GM23338 (cell line): ENCODE measurements at regions not wholly inside any gene's neighbourhood (a gene's known extent, or its start where the extent isn't known, plus 50 kb on each side); places are given as distances from the start of the nearest gene placed in this dataset.

Experiments
- CREB1 ChIP-seq: fragments of 250-450 bp; sonication (Bioruptor Pico); IDR thresholded peaks from 2 replicates; pipeline ENCODE4 v1.5.0; 2020; ENCODE audit warnings: low read depth, mild to moderate bottlenecking, moderate library complexity
- CTCF ChIP-seq, 2 experiments: fragments of 200-600 bp in 1 of 2; sonication (generic) in 1 of 2; conservative IDR thresholded peaks; 2 replicates each; pipeline versions ENCODE4 v1.5.1 to v1.6.1; 2016 to 2017; ENCODE audit warnings: antibody characterized with exemption in 2 of 2, low read depth in 2 of 2, mild to moderate bottlenecking in 2 of 2, moderate library complexity in 1 of 2
- EZH2 ChIP-seq: fragments of 200-600 bp; sonication (generic); IDR thresholded peaks from one replicate; pipeline ENCODE4 v1.8.0; 2017; ENCODE audit warnings: antibody characterized with exemption, mild to moderate bottlenecking, low read depth; ENCODE audit not compliant: unreplicated experiment

- TF ChIP-seq EZH2 (no peak), CTCF (conservative IDR thresholded peaks at IDR 0.05; ENCODE audit: low read depth in 2 of 2) (no peak), CREB1 (CRISPR knock-in tag) (no peak)
These were observed 358.0 kb upstream of the BRINP3 start for GRCh38 chr1:190835658-190836057.
